Glomerular visceral epithelial cell (primary cell): ENCODE measurements at regions not wholly inside any gene's neighbourhood (a gene's known extent, or its start where the extent isn't known, plus 50 kb on each side); places are given as distances from the start of the nearest gene placed in this dataset.
"Not testable (repeated sequence)": the region's sequence is repeated elsewhere in the genome, so short reads cannot be mapped to it uniquely, and the experiment has no call there.

Experiments
- DNase-seq: peaks from one replicate; pipeline ENCODE4 v3.0.0-alpha.2; 2016; ENCODE audit errors: extremely low spot score

DNA sequence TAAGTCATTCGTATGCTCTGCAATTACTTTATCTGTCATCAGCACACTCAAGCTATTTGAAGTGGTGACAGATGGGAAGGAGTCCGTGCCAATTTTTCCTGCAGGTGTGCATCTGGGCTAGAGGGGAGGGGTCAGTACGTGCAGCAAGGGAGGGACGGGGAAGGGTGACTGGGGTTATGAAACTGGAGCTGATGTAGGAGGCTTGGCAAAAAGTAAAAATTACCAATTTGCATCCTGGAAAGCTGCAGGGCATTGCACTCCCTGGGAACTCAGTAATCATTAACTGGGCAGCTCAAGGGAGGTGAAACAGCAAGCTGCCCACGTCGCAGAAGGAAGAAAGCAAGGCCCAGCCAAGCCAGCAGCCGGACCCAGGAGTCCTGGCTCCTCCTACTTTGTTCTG, 87.1 kb upstream of the TMEM45B start:
- no peak for DNase-seq

DNA sequence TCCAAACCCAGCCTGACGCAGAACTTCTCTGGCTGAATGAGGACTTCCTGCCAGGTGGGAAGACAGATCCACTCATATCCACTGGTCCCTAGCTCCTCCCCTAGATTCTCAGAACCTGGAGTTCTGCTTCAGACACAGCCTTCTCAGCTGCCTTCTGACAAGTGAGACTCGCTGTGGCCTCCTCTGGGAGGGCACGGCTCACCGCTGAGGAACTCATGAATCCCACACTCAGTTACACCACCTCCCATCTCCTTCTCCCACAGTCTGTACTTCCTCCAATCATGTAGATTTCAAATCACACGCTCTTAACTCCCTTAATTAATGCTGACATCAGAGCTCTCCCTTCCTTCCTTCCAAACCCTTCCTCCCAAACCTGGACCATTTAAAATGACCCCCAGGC, 86.4 kb upstream of the TMEM45B start:
- DNase-seq: no peak

DNA sequence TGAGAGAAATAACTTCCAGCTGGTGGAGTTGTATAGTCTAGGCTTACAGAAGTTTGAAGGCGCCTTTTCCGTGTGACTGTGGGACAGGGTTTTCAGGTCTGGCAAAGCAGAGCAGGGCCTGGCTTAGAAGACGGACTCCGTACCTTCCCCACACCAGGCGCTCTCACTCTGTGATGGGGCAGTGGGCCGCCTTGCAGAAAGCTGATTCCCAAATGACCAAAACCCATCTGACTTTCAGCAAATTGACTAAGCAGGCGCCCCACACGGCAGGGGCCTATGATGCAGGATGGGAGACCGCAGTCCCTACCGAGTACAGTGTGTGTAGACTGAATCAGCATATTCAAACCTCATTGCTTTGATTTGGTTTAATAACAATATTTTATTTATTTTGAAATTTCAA, 85.8 kb upstream of the TMEM45B start:
- no peak for DNase-seq

DNA sequence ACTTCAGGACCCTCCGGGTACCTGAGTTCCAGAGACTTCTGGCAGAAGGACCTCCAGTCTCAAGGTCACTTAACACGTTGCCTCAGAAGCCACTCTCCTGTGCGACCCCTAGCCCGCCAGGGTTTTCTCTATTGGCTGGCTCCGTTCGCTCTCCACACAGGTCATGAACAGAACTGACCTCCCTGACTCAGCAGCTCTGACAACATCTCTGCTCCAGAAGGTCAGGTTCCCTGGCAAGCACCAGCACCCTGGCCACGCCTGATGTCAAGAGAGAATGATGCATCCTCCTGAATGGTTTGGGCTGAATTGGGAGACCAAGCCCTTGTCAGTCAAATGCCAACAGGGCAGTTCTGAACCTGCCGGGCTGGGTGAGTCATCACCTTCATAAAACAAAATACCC, 84.3 kb upstream of the TMEM45B start:
- DNase-seq: no peak

DNA sequence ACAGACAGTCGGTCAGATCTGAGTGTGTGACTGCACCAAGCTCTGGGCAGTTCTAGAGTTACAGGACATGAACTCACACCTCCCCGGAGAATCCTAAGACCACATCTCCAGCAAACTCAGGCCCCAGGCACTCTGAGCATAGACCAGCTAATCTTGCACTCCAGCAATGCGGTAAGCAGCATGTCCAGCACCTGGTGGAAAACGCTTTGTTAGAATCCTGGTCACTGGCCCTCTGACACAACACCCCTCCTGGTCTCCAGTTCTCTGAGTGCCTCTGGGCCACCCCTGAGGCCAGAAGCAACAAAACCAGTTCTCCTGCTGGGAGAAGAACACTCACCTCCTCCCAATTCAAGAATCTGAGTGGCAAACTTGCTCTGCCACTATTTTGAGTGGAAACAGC, 82.7 kb upstream of the TMEM45B start:
- no peak for DNase-seq

DNA sequence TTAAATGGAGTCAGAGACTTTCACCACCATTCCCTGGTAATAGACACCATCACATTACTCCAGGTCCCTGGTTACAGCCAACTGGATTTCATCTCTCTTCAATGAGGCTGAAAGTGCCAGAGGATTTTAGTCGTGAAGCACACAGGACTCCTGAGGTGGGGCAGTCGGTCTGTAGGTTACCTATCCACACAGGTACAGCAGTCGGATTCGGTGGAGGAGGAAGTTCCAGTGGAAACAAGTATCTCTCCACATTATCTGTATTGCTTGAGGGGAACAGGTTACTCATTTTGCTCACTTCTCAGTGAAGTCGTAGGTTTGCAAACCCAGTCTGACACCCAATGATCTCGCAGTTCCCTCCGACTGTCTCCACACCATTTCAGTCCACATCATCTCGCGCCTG, 82.3 kb upstream of the TMEM45B start:
- no peak for DNase-seq

DNA sequence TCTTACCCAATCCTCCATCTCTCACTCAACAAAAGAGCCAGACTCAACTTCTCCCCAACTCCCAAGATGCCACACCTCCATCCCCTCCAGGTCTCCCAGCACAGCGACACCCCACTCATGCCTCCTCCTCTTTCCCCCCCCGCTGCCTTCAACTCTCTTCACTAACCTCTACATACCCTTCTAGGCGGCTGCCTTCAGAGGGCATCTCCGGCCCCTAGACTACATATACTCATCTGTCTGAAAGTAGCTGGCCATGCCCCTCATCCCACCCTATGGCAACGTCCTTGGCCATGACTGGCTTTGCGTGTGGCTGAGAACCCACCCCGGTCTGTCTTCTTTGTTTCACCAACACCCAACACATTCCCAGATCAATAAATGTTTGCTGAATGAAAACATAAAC, 81.7 kb upstream of the TMEM45B start:
- DNase-seq: no peak

DNA sequence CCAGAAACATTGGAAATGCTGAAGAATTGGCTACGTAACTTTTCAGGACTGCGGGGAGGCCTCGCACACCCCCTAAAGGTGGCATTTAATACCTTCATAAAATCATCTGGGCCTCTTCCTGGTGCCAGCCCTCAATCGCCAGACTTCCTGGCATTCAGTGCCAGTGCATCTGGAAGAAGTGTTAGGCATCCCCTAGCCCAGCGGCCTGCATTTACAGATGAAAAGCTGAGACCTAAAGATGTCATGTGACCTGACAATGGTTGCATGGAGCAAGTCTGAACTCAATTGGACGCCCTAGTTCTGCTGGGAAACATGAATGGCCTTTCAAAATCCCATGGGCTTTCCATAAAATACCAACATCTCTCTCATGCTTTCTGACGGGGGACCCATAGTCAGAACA, 81.0 kb upstream of the TMEM45B start:
- no peak for DNase-seq

DNA sequence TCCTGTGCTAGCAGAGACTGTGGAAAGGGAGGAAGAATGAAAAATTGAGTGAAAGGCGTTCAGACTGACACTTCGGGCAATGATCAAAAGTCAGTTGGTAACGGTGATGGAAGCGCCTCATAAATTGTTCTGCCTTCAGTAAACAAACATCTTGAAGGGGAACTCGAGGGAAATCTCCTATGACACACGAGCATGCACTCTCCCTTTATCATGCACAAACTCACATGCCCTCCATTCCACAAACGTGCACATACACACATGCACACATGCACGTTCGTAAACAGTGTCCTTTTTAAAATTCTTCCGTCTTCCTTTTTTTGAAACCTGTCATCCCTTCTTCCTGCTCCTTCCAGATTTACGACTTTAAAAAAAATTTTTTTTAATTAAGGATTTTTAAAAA, 77.8 kb upstream of the TMEM45B start:
- no peak for DNase-seq

DNA sequence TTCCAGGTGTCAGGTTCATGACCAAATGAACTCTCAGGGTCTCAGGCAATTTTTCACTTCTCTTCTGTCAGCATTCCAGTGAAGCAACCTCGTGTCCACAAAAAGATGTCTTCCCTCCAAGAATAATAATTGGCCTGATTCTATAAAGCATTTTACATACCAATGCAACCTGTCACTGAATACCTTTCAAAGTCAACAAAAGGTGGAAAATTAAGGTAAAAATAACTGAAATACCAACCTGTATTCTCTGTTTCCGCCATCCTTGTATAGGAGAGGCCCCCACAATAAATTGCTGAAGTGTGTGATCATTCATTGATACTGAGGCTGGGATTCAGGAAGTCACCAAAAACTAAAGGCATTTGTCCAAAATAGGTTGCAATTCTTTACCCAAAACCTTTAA, 77.4 kb upstream of the TMEM45B start:
- no peak for DNase-seq

DNA sequence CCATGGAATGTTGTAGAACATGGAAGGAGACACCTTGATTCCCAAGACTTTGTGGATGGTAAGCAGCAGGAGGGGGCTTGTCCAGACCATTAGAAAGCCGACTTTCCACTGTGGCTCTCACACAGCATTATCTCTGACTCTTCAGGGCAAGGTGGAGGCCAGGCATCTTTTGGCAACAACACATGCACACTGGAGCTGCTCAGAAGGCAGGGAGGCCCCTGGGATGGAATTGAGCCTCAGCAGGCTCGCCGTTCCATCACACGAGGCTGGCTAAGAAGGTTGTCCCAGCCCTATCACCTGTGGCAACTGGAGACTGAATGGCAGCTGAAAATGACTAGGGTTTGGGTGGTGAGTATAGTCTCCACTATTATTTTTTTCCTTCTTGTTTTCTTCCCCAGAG, 76.3 kb upstream of the TMEM45B start:
- DNase-seq: no peak

DNA sequence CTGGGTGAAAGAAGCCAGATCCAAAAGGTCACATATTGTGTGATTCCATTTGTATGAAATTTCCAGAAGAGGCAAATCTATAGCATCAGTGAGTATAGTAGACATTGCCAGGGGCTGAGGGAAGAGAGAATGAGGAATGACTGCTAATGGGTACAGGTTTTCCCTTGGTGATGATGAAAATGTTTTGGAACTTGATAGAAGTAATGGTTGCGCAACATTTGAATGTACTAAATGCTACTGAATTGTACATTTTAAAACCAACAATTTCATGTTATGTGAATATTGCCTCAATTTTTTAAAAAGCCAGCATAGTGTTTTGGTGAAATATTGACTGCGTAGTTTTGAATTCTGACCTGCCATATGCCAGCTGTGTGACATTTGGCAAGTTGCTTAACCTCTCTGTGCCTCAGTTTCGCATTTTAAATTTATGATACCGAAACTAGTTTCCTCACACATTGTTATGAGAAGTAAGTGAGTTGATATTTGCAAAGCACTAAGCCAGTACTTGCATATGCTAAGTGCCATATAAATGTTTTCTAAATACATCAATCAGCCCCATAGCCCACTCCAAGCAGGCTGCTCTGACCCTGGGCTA, 75.4 kb upstream of the TMEM45B start:
- no peak for DNase-seq

DNA sequence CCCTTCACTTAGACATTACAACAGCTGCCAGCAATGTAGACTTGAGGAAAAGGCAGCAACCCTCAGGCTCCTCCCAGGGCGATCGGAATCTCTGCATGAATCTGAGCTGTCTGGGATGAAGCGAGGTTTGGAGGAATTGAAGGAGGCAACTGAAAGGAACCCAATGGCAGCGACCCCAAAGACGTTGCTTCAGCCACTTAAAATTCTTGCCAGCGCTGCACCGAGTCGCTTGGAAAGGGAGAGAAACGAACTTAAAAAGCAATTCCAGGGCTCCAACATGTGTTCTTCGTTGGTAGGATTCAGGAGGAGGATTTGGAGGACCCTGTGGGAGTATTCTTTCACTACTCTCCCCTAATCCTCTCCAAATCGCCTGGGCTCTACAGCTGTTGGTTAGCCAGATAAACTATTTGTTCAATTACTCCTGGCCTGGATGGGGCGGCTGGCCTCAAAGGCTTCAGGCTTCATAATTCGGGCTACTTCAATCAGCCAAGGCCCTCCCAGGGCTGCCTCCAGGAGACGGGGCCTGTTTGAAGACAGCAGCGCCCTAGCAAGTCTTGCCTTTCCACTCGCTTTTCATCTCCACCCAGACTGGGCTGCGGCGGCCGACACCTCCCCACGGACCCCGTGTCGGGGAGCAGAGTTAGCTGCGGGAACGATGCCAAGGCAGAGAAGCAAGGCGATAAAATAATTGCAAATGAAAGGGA, 72.4 kb upstream of the TMEM45B start:
- no peak for DNase-seq

DNA sequence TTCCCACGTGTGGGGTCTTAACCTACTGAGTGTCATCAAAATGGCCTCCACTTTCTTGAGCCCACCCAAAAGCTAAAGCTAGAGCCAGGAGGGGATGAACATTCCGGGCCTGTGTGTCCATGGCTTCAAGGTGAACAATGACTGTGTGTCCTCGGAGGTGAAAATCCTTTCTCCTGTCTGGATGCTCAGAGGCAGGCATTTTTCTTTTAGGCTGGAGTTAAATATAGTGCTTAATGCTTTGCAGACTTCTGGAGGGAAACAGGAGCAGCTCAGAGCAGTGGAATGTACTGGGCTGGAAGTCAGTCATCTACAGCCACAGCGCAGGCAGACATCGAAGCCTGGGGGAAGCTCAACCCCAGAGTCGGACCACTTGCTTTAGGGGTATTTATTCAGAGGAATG, 68.6 kb upstream of the TMEM45B start:
- DNase-seq: no peak

DNA sequence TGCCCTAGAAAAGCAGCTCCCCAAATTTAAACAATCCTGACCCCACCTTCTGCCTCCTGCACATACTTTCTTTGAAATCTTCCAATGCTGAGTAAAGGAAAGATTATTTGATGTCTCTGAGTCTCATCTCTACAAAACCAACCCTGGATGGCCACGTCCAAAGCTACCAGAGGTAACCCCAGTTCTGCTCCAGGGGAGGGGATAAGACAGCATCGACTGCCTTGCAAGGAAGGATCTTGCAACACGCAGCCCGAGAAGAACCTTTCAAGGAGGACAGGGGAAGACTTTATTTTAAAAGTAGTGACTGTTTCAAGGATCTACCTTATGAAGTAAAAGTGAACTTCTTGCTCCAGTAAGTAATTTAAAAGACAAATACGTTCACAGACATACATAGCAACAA, 66.5 kb upstream of the TMEM45B start:
- DNase-seq: no peak

DNA sequence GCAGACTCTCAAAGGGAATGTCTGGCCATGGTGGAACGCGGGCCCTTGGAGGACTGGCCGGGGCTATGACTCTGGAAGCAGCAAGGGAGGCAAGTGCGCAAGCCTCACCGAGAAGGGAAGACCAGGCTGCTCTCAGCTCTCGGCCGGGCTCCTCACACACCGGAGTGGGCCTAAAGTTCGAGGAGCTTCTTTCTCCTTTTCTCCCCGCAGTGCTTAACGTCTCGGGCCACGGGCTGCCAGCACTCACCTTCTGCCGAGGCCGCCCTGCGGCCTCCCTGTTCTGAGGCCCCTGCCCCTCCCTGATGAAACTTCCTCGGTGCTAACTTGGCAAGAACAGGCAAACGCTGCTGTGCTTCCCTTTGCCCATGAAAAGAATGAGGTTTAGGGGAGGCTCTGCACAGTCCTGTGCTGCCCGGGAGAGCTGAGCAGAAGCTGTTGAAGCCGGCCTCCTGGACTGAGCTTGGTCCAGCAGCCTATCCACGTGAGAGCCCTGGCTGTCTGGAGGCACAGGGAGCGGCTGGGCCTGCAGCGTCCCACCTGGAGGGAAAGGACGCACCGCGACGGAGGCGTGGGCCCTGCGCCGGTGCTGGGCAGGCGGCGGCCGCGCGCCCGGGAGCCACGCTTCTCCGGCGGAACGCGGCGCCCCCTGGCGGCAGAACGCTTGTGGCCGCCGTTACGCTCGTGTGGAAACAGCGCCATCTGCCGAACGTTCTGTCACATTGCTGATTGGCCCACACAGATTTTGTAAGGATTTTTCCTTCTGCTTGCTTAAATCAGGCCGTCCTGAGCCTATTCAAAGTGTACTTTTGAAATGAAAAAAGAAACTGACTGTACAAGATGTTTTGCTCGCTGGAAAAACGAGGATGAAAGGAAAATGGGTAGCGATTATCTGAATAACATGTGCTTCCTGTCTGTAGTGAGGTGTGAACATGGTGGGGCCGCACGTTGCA, 65.0 kb upstream of the TMEM45B start:
- DNase-seq: peak; percentile 70

DNA sequence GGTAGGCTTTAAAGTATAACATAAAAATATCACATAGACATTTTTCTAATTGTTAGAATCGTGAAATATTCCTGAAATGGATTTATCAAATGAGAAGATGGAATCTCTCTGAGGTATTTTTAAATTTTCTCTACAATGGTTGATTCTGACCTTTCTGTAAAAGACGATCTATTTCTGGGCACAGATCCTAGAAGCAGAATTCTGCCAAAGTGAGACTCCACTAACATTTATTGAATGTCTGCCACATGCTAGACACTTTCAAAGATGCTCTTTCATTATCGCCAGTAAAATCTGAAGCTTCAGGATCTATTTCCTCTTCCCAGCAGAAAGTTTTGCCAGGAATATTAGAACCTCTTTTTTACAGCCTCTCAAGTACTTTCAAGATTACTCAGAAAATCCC, 64.1 kb upstream of the TMEM45B start:
- DNase-seq: no peak

DNA sequence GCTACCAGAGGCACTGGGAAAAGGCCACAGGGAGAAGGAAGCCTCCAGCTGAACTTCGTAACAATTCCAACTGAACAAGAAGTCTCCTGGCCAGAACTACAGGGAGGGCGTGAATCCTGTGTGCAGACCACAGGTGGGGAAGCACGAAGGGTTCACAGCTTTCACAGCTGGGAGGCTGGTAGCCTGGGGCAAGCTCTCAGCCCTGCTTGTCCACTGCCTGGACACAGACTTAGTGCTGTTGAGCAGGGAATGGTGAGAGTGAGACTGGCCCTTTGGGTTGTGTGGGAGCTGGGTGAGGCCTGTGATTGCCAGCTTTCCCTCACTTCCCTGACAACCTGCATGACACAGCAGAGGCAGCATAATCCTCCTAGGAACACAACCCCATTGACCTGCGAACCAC, 52.1 kb upstream of the TMEM45B start:
- not testable (repeated sequence) for DNase-seq

DNA sequence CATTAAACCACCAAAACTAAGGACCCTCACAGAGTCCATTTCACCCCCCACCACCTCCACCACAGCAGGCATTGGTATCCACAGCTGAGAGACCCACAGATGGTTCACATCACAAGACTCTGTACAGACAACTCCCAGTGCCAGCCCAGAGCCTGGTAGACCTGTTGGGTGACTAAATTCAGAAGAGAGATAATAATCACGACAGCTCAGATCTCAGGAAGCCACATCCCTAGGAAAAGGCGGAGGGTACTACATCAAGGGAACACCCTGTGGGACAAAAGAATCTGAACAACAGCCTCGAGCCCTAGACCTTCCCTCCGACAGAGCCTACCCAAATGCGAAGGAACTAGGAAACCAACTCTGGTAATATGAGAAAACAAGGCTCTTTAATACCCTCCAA, 51.4 kb upstream of the TMEM45B start:
- DNase-seq: not testable (repeated sequence)
